ENCODE measurements at regions not wholly inside any gene's neighbourhood (a gene's known extent, or its start where the extent isn't known, plus 50 kb on each side); places are given as distances from the start of the nearest gene placed in this dataset.

GRCh38 chr13:110036060-110036459 is 249.7 kb upstream of the IRS2 start:
- no peak for DNase-seq (ENCODE audit: low read depth)
- TF ChIP-seq, protein P1, sequence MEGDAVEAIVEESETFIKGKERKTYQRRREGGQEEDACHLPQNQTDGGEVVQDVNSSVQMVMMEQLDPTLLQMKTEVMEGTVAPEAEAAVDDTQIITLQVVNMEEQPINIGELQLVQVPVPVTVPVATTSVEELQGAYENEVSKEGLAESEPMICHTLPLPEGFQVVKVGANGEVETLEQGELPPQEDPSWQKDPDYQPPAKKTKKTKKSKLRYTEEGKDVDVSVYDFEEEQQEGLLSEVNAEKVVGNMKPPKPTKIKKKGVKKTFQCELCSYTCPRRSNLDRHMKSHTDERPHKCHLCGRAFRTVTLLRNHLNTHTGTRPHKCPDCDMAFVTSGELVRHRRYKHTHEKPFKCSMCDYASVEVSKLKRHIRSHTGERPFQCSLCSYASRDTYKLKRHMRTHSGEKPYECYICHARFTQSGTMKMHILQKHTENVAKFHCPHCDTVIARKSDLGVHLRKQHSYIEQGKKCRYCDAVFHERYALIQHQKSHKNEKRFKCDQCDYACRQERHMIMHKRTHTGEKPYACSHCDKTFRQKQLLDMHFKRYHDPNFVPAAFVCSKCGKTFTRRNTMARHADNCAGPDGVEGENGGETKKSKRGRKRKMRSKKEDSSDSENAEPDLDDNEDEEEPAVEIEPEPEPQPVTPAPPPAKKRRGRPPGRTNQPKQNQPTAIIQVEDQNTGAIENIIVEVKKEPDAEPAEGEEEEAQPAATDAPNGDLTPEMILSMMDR (IDR thresholded peaks at IDR 0.05; ENCODE audit: low read length, missing control alignments): no peak
- no peak overlapping the region for H3K4me3 ChIP-seq (replicated peaks; ENCODE audit: low read depth, low read length)

- TF ChIP-seq, protein P1 (IDR thresholded peaks at IDR 0.05; ENCODE audit: low read length, missing control alignments): no peak
These were observed 247.7 kb upstream of the IRS2 start for GRCh38 chr13:110034031-110034549.

DNA sequence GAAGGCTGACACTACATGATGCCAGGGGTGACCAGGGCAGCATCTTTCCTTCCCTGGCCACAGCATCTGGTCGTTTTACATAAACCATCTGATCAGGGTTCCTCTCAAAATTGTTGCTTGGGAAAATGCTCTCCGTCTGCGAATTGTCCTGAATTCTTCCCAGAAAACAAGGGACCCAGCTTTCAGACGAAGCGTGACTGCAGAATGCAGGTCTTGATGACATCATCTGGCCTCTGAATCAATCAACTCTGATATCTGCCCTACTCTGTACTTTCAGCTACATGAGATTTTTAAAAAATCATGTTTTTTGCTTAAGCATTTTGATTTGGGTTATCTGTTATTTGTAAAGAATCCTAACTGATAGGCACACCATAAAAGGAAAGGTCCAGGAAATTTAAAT is 246.6 kb upstream of the IRS2 start:
- H3K4me3 ChIP-seq (replicated peaks; ENCODE audit: low read depth, low read length): no peak overlapping the region
- DNase-seq (ENCODE audit: low read depth): no peak
- TF ChIP-seq, protein P1 (IDR thresholded peaks at IDR 0.05; ENCODE audit: low read length, missing control alignments): no peak

More at GRCh38 chr13:110034031-110034549, 247.7 kb upstream of the IRS2 start:
- H3K4me3 ChIP-seq (replicated peaks; ENCODE audit: low read depth, low read length): no peak overlapping the region
- no peak for DNase-seq (ENCODE audit: low read depth)

DNA sequence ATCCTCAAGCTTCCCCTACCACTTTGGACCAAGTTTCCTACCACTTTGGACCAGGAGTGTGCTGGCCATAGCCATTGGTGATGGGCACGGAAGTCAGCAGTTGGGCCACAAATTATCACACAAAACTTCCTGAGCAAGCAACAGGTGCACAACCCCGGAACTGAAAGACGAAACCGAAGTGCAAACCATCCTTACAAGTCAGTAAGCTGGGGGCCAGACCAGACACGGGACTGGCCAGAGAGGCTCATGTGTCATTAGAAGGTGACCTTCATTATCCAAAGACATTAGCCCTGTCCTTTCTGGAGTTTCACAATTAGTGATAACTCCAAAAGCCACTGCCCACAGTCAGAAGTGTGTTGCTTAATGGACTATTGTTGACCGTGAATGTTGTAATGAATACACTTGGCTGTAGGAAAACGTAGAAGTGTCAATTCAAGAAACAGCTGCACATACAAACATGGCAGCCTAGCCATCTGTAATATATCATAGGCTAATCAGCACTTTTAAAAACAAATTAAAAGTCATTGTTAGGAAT is 244.1 kb upstream of the IRS2 start:
- TF ChIP-seq, protein P1 (IDR thresholded peaks at IDR 0.05; ENCODE audit: low read length, missing control alignments): no peak
- no peak overlapping the region for H3K4me3 ChIP-seq (replicated peaks; ENCODE audit: low read depth, low read length)
- no peak for DNase-seq (ENCODE audit: low read depth)

DNA sequence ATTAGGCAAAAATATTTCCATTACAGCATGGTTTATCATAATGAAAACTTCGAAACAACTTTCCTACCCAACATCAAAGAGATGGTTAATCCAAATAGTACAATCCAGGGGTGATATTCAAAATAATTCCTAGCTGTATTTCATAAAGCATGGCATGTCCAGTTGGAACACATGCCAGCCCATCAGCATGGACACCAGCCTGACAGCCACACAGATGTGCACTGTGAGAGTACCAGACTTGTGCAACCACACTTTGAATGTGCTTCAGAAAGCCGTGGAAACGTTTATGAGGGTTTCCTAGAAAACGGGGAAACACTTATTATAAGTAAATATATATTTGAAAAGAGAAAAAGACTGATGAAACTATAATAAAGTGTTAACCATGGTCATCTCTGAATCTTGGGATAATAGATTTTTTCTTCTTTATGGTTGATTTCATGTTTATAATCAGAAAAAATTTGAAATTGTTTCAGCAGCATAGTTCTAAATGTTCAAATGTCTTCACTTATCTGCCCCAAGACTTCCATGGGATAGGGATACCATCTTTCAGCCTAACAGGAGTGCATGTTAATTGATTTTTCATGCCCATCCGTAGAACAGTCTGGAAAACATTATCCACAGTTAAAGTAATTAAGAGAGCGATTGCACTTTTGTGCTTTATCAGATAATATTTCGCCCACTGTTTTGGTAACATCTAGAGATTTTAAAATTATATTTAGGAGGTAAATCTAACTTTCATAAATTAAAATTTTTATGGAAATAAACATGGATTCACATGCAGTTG is 242.6 kb upstream of the IRS2 start:
- no peak for DNase-seq (ENCODE audit: low read depth)
- no peak overlapping the region for H3K4me3 ChIP-seq (replicated peaks; ENCODE audit: low read depth, low read length)
- TF ChIP-seq, protein P1 (IDR thresholded peaks at IDR 0.05; ENCODE audit: low read length, missing control alignments): no peak

DNA sequence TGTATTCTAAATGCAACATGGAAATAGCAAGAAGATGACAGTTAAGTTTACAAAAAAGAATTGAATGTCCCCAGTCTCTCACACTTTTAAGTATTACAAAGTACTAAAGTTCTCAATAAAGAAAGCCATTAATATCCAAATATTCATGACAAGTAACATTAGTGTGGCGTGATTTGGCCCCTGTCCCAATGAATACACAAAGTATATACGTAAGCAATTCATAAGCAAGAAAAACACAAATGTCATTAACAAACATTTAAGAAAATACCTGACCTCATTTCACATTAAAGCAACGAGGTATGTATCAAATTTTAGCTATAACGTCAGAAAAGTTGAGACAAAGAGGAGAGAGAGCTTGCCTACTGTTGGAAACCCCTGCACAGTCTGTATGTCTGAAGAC is 241.9 kb upstream of the IRS2 start:
- TF ChIP-seq, protein P1 (IDR thresholded peaks at IDR 0.05; ENCODE audit: low read length, missing control alignments): no peak
- no peak overlapping the region for H3K4me3 ChIP-seq (replicated peaks; ENCODE audit: low read depth, low read length)
- DNase-seq (ENCODE audit: low read depth): no peak
